ENCODE measurements at regions not wholly inside any gene's neighbourhood (a gene's known extent, or its start where the extent isn't known, plus 50 kb on each side); places are given as distances from the start of the nearest gene placed in this dataset.

DNA sequence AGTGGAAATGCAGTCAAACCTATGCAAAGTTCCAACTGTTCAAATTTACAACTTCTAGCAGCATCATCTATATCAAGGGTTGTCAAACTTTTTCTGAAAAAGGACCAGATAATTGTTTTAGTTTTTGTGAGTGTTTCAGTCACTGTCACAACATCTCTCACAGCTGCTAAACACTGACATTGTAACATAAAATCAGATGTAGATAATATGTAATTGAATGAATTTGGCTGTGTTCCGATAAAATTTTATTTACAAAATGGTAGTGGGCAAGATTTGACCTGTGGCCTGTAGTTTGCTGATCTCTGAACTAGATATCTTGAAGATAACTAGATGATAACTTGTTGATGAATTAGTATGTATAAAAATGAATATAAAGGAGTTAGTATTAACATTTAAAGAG, 1679.1 kb upstream of the PCDH20 start:
- Histone ChIP-seq H3K23ac (ENCODE audit: low read depth, low read length) (no peak overlapping the region), H3K36me3 (ENCODE audit: control insufficient read depth, insufficient read depth, low read length) (no peaks in the 10 kb centered on the region), H3K27ac (ENCODE audit: insufficient read depth, low read length) (no peak overlapping the region), H3K56ac (ENCODE audit: extremely low read depth, insufficient read depth, low read length) (no peak overlapping the region), H3K9ac (ENCODE audit: low read depth, low read length) (no peak overlapping the region), H2AK9ac (replicated peaks; ENCODE audit: low read depth, low read length, poor library complexity) (no peak overlapping the region), H3K14ac (replicated peaks; ENCODE audit: low read depth, low read length) (no peak overlapping the region), H3K9me1 (ENCODE audit: insufficient read depth, low read length) (no peaks in the 10 kb centered on the region), H2AFZ (replicated peaks; ENCODE audit: low read length, poor library complexity) (no peak overlapping the region), H3K4ac (ENCODE audit: low read depth, low read length) (no peak overlapping the region), H3K79me1 (ENCODE audit: low read depth in 1 of 2, low read length in 2 of 2) (no peaks in the 10 kb centered on the region), H2BK5ac (ENCODE audit: low read depth, low read length, poor library complexity, severe bottlenecking) (peak overlapping the region; percentile 26), H3K4me1 (ENCODE audit: control insufficient read depth, insufficient read depth, low read length) (0 out of 2 replicates have a peak, but pooled peaks cover 2% of the 10 kb centered on the region), H3K9me3 (ENCODE audit: control insufficient read depth, insufficient read depth, low read length) (no peaks in the 10 kb centered on the region), H3K18ac (ENCODE audit: low read depth, low read length) (no peak overlapping the region; the same call in 1 of the 2 replicates), H2AK5ac (ENCODE audit: low read depth, low read length) (no peak overlapping the region), H4K8ac (ENCODE audit: low read depth in 2 of 2, low read length in 2 of 2) (peak overlapping the region in 1 of 2 experiments; percentile 50; a peak in 1 of 4 replicates), H3K4me3 (ENCODE audit: insufficient read depth, low read depth, low read length) (no peak overlapping the region), H3K4me2 (ENCODE audit: low read depth, low read length) (no peak overlapping the region), H3K27me3 (ENCODE audit: control insufficient read depth, insufficient read depth, low read length) (no peaks in the 10 kb centered on the region), H4K20me1 (ENCODE audit: insufficient read depth, low read length) (no peaks in the 10 kb centered on the region), H2BK120ac (ENCODE audit: low read depth, low read length) (no peak overlapping the region), H4K5ac (ENCODE audit: low read depth, low read length) (0 out of 2 replicates have a peak overlapping the region, but pooled peaks have one; percentile 11), H4K91ac (ENCODE audit: insufficient read depth, low read depth, low read length) (no peak overlapping the region), H2BK20ac (ENCODE audit: low read depth, low read length) (0 out of 2 replicates have a peak overlapping the region, but pooled peaks have one; percentile 24), H2BK15ac (ENCODE audit: low read depth, low read length) (no peak overlapping the region)
- intact Hi-C loops (cut with micrococcal nuclease) (no loop called here), in situ Hi-C loops (cut with MboI; ENCODE audit: low sequenced_read_pairs) (no loop called here), dilution Hi-C loops (cut with HindIII; ENCODE audit: low sequenced_read_pairs, unreplicated experiment) (no loop called here)
- WGBS, 2 experiments (ENCODE audit: extremely low coverage in 2 of 2, insufficient read length in 1 of 2): no CpG with 5 or more reads among the region's 1 CpG
- POLR2A ChIA-PET (ENCODE audit: unreplicated experiment): no interaction called here
- CTCF ChIA-PET: no interaction called here
- TF ChIP-seq FOS (IDR thresholded peaks at IDR 0.05; ENCODE audit: low read depth, low read length) (no peak), BHLHE40 (IDR thresholded peaks at IDR 0.05; ENCODE audit: low read depth, low read length) (no peak), POLR2A (IDR thresholded peaks at IDR 0.05; ENCODE audit: low read depth, low read length) (no peak), MAFK (IDR thresholded peaks at IDR 0.05; ENCODE audit: low read depth, low read length) (no peak), MAZ (IDR thresholded peaks at IDR 0.05; ENCODE audit: borderline replicate concordance, low read depth, low read length) (no peak), CHD1 (IDR thresholded peaks at IDR 0.05; ENCODE audit: low read depth, low read length) (no peak), RFX5 (IDR thresholded peaks at IDR 0.05; ENCODE audit: low read depth, low read length) (no peak), CEBPB (IDR thresholded peaks at IDR 0.05; ENCODE audit: low read depth, low read length) (no peak), RAD21 (IDR thresholded peaks at IDR 0.05; ENCODE audit: low read length) (no peak), NFE2L2 (IDR thresholded peaks at IDR 0.05; ENCODE audit: low read depth, low read length) (no peak), RCOR1 (IDR thresholded peaks at IDR 0.05; ENCODE audit: insufficient replicate concordance, low read length) (no peak), SMC3 (IDR thresholded peaks at IDR 0.05; ENCODE audit: low read depth, low read length) (no peak), MXI1 (IDR thresholded peaks at IDR 0.05; ENCODE audit: borderline replicate concordance, low read depth, low read length) (no peak)
- TF ChIP-seq, protein P1, sequence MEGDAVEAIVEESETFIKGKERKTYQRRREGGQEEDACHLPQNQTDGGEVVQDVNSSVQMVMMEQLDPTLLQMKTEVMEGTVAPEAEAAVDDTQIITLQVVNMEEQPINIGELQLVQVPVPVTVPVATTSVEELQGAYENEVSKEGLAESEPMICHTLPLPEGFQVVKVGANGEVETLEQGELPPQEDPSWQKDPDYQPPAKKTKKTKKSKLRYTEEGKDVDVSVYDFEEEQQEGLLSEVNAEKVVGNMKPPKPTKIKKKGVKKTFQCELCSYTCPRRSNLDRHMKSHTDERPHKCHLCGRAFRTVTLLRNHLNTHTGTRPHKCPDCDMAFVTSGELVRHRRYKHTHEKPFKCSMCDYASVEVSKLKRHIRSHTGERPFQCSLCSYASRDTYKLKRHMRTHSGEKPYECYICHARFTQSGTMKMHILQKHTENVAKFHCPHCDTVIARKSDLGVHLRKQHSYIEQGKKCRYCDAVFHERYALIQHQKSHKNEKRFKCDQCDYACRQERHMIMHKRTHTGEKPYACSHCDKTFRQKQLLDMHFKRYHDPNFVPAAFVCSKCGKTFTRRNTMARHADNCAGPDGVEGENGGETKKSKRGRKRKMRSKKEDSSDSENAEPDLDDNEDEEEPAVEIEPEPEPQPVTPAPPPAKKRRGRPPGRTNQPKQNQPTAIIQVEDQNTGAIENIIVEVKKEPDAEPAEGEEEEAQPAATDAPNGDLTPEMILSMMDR (conservative IDR thresholded peaks at IDR 0.05; ENCODE audit: low read depth, low read length): no peak
- TF ChIP-seq, protein P2, sequence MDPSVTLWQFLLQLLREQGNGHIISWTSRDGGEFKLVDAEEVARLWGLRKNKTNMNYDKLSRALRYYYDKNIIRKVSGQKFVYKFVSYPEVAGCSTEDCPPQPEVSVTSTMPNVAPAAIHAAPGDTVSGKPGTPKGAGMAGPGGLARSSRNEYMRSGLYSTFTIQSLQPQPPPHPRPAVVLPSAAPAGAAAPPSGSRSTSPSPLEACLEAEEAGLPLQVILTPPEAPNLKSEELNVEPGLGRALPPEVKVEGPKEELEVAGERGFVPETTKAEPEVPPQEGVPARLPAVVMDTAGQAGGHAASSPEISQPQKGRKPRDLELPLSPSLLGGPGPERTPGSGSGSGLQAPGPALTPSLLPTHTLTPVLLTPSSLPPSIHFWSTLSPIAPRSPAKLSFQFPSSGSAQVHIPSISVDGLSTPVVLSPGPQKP (IDR thresholded peaks at IDR 0.05; ENCODE audit: borderline replicate concordance, low read depth, low read length): no peak
- TF ChIP-seq, protein P3, sequence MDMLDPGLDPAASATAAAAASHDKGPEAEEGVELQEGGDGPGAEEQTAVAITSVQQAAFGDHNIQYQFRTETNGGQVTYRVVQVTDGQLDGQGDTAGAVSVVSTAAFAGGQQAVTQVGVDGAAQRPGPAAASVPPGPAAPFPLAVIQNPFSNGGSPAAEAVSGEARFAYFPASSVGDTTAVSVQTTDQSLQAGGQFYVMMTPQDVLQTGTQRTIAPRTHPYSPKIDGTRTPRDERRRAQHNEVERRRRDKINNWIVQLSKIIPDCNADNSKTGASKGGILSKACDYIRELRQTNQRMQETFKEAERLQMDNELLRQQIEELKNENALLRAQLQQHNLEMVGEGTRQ (IDR thresholded peaks at IDR 0.05; ENCODE audit: low read depth, low read length): no peak
- no TSS peak for BruUV-seq (replicated peaks)
- ATAC-seq (ENCODE audit: low read depth) (no peak), DNase-seq (no peak)
